ENCODE measurements at regions not wholly inside any gene's neighbourhood (a gene's known extent, or its start where the extent isn't known, plus 50 kb on each side); places are given as distances from the start of the nearest gene placed in this dataset.
"Not testable (repeated sequence)": the region's sequence is repeated elsewhere in the genome, so short reads cannot be mapped to it uniquely, and the experiment has no call there.

DNA sequence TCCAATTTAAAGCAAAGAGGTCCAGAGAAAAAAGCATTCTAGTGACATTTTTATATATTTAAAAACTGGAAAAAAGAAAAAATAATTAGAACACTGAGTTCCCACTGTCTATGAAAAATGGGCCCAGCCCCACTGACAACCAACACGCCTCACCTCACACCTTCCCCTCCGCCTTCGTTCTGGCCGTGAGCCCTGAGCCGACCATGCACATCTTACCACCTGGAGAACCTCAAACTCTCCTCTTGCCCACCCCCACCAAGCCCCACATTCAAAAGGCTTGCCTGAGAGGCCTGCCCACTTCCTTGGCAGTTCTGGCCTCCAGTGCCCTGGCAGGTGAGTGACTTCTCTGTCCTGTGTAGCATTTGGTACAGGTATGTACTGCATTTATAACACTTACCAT is 63.9 kb upstream of the PLGLB2 start:
- TF ChIP-seq, protein P1, sequence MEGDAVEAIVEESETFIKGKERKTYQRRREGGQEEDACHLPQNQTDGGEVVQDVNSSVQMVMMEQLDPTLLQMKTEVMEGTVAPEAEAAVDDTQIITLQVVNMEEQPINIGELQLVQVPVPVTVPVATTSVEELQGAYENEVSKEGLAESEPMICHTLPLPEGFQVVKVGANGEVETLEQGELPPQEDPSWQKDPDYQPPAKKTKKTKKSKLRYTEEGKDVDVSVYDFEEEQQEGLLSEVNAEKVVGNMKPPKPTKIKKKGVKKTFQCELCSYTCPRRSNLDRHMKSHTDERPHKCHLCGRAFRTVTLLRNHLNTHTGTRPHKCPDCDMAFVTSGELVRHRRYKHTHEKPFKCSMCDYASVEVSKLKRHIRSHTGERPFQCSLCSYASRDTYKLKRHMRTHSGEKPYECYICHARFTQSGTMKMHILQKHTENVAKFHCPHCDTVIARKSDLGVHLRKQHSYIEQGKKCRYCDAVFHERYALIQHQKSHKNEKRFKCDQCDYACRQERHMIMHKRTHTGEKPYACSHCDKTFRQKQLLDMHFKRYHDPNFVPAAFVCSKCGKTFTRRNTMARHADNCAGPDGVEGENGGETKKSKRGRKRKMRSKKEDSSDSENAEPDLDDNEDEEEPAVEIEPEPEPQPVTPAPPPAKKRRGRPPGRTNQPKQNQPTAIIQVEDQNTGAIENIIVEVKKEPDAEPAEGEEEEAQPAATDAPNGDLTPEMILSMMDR (IDR thresholded peaks at IDR 0.05): not testable (repeated sequence)
- TF ChIP-seq EZH2 (IDR thresholded peaks at IDR 0.05; ENCODE audit: borderline replicate concordance, insufficient read depth, low read depth, low read length, poor library complexity, severe bottlenecking): not testable (repeated sequence)
